ENCODE measurements at regions not wholly inside any gene's neighbourhood (a gene's known extent, or its start where the extent isn't known, plus 50 kb on each side); places are given as distances from the start of the nearest gene placed in this dataset.

DNA sequence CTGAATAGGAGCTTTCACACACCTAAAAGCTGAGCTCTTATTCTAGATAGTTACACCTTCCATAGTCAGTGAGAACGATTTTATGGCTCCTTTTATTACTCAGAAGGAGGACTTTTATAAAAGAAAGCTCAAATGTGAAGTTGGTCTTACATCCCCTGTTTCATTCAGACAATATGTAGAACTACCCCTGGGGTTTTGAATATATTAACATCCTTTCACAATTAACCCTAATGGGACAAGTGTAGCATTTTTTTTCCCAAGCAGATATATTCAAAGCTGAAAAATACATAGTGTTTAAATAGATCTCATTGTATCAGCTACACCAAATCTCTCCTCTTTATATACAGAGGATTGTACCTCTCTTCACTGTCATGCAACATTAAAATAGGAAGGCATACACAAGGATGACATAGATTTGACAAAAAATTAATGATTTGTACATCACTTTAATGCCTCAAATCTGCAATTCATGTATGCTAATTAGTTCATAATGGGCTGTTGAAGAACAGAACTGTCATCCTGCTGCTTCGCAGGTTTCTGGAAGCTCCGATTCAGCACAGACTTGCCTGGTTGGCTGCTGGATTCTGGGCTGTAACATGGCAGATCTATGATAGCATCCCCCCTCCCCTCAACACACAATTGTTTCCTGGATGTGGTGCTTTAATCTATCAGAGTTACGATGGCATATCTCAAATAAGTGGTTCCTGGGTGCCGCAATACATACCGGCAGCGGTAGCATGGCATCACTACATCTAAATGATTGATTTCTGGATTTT lies 129.7 kb upstream of the PARD3B start:
- Histone ChIP-seq H4K20me1 (ENCODE audit: insufficient read depth, low read length) (no peaks in the 10 kb centered on the region), H3K36me3 (ENCODE audit: insufficient read depth, low read length) (no peaks in the 10 kb centered on the region), H3K79me2 (ENCODE audit: insufficient read depth, low read depth, low read length) (no peaks in the 10 kb centered on the region), H3K9me3 (ENCODE audit: low read length) (no peaks in the 10 kb centered on the region), H3K4me2 (ENCODE audit: low read length) (no peak overlapping the region), H3K4me1 (ENCODE audit: insufficient read depth, low read length, poor library complexity, severe bottlenecking) (no peaks in the 10 kb centered on the region), H3K9me2 (ENCODE audit: insufficient read depth, low read length) (no peaks in the 10 kb centered on the region), H2AFZ (ENCODE audit: low read length) (no peak overlapping the region), H3K4me3 (ENCODE audit: low read depth, low read length, poor library complexity, severe bottlenecking) (no peak overlapping the region), H3K27ac (ENCODE audit: low read depth, low read length, poor library complexity, severe bottlenecking) (no peak overlapping the region)
- ChIA-PET POLR2A (interaction anchor here (1.0 kb wide), 1 partner anchor 34 kb away, joined by 3 read pairs; no protein-coding TSS in a partner anchor), CTCF (ENCODE audit: unreplicated experiment) (no interaction called here)
- intact Hi-C loops (cut with micrococcal nuclease; ENCODE audit: unreplicated experiment) = no loop called here
- no peak for TF ChIP-seq EZH2phosphoT487 (IDR thresholded peaks at IDR 0.05; ENCODE audit: borderline replicate concordance, low read depth, low read length)
- TF ChIP-seq, protein P1, sequence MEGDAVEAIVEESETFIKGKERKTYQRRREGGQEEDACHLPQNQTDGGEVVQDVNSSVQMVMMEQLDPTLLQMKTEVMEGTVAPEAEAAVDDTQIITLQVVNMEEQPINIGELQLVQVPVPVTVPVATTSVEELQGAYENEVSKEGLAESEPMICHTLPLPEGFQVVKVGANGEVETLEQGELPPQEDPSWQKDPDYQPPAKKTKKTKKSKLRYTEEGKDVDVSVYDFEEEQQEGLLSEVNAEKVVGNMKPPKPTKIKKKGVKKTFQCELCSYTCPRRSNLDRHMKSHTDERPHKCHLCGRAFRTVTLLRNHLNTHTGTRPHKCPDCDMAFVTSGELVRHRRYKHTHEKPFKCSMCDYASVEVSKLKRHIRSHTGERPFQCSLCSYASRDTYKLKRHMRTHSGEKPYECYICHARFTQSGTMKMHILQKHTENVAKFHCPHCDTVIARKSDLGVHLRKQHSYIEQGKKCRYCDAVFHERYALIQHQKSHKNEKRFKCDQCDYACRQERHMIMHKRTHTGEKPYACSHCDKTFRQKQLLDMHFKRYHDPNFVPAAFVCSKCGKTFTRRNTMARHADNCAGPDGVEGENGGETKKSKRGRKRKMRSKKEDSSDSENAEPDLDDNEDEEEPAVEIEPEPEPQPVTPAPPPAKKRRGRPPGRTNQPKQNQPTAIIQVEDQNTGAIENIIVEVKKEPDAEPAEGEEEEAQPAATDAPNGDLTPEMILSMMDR (conservative IDR thresholded peaks at IDR 0.05; ENCODE audit: low read length) = no peak
- DNase-seq (ENCODE audit: low spot score) = no peak
- no TSS peak for BruUV-seq (replicated peaks)

DNA sequence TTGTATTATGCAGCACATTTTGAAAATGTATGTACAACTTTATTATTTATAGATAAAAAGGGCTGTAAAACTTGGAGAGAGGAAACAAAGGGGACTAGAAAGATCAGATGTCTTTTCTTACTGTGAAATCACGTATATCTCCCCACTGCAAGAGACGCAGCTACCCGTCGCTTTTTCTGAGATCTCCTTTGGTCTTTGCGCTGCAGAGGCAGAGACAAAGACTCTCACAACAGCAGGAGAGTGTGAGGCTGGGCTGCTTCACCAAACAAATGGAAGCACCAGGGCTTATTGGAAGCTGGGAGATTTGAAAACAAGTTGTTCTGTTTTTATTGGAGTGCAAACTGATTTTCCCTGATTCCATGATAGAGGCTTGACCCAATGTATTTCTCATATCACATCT lies 129.0 kb upstream of the PARD3B start:
- intact Hi-C loops (cut with micrococcal nuclease; ENCODE audit: unreplicated experiment) = no loop called here
- no peak for TF ChIP-seq EZH2phosphoT487 (IDR thresholded peaks at IDR 0.05; ENCODE audit: borderline replicate concordance, low read depth, low read length)
- TF ChIP-seq, protein P1 (conservative IDR thresholded peaks at IDR 0.05; ENCODE audit: low read length) = no peak
- POLR2A ChIA-PET = no interaction called here
- no peaks in the 10 kb centered on the region for H3K9me2 ChIP-seq (ENCODE audit: insufficient read depth, low read length)
- H2AFZ ChIP-seq (ENCODE audit: low read length) = no peak overlapping the region
- H4K20me1 ChIP-seq (ENCODE audit: insufficient read depth, low read length) = no peaks in the 10 kb centered on the region
- CTCF ChIA-PET (ENCODE audit: unreplicated experiment) = no interaction called here
- H3K4me1 ChIP-seq (ENCODE audit: insufficient read depth, low read length, poor library complexity, severe bottlenecking) = no peaks in the 10 kb centered on the region
- no TSS peak for BruUV-seq (replicated peaks)
- no peak overlapping the region for H3K4me2 ChIP-seq (ENCODE audit: low read length)
- H3K79me2 ChIP-seq (ENCODE audit: insufficient read depth, low read depth, low read length) = no peaks in the 10 kb centered on the region
- H3K27ac ChIP-seq (ENCODE audit: low read depth, low read length, poor library complexity, severe bottlenecking) = no peak overlapping the region
- no peak overlapping the region for H3K4me3 ChIP-seq (ENCODE audit: low read depth, low read length, poor library complexity, severe bottlenecking)
- no peak for DNase-seq (ENCODE audit: low spot score)
- no peaks in the 10 kb centered on the region for H3K36me3 ChIP-seq (ENCODE audit: insufficient read depth, low read length)
- H3K9me3 ChIP-seq (ENCODE audit: low read length) = no peaks in the 10 kb centered on the region

DNA sequence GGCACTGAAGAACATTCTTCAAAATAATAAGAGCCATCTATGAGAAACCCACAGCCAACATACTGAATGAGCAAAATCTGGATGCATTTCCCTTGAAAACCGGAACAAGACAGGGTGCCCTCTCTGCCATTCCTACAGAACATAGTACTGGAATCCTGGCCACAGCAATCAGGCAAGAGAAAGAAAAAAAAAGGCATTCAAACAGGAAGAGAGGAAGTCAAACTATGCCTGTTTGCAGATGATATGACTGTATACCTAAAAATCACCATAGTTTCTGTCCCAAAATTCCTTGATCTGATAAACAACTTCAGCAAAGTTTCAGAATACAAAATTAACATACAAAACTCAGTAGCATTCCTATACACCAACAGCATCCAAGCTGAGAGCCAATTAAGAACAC lies 119.5 kb upstream of the PARD3B start:
- Histone ChIP-seq H2AFZ (ENCODE audit: low read length) (no peak overlapping the region), H3K27ac (ENCODE audit: low read depth, low read length, poor library complexity, severe bottlenecking) (no peak overlapping the region), H3K79me2 (ENCODE audit: insufficient read depth, low read depth, low read length) (no peaks in the 10 kb centered on the region), H4K20me1 (ENCODE audit: insufficient read depth, low read length) (no peaks in the 10 kb centered on the region), H3K4me2 (ENCODE audit: low read length) (no peak overlapping the region), H3K4me1 (ENCODE audit: insufficient read depth, low read length, poor library complexity, severe bottlenecking) (no peaks in the 10 kb centered on the region), H3K9me2 (ENCODE audit: insufficient read depth, low read length) (no peaks in the 10 kb centered on the region), H3K4me3 (ENCODE audit: low read depth, low read length, poor library complexity, severe bottlenecking) (no peak overlapping the region), H3K36me3 (ENCODE audit: insufficient read depth, low read length) (no peaks in the 10 kb centered on the region), H3K9me3 (ENCODE audit: low read length) (no peaks in the 10 kb centered on the region)
- POLR2A ChIA-PET = no interaction called here
- no peak for TF ChIP-seq EZH2phosphoT487 (IDR thresholded peaks at IDR 0.05; ENCODE audit: borderline replicate concordance, low read depth, low read length)
- DNase-seq (ENCODE audit: low spot score) = no peak
- BruUV-seq (replicated peaks) = no TSS peak
- CTCF ChIA-PET (ENCODE audit: unreplicated experiment) = no interaction called here
- intact Hi-C loops (cut with micrococcal nuclease; ENCODE audit: unreplicated experiment) = no loop called here
